ENCODE measurements at regions not wholly inside any gene's neighbourhood (a gene's known extent, or its start where the extent isn't known, plus 50 kb on each side); places are given as distances from the start of the nearest gene placed in this dataset.

DNA sequence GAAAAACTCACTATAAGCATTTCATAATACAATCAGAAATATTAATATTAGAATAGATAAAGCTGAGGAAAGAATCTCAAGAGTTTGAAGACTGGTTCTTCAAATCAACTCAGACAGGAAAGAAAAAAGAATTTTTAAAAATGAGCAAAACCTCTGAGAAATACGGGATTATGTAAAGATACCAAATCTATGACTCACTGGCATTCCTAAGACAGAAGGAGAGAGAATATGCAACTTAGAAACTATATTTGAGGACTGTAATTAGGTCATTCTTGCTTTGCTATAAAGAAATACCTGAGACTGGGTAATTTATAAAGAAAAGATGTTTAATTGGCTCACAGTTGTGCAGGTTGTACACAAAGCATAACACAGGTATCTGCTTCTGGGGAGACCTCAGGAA is 665.1 kb downstream of the RNF144B start:
- Histone ChIP-seq H3K36me3 (replicated peaks in 1 of 2; ENCODE audit: control insufficient read depth in 1 of 2, insufficient read depth in 2 of 2, low read length in 2 of 2) (no peaks in the 10 kb centered on the region), H4K20me1 (ENCODE audit: insufficient read depth, low read length) (no peaks in the 10 kb centered on the region), H3K27ac (ENCODE audit: low read depth in 1 of 2, low read length in 2 of 2) (no peak overlapping the region), H3K79me2 (ENCODE audit: insufficient read depth, low read length) (no peaks in the 10 kb centered on the region), H3K27me3 (ENCODE audit: control insufficient read depth in 2 of 2, insufficient read depth in 2 of 2, low read length in 2 of 2) (no peaks in the 10 kb centered on the region), H3K4me1 (ENCODE audit: control insufficient read depth in 1 of 2, insufficient read depth in 2 of 2, low read length in 2 of 2) (no peaks in the 10 kb centered on the region), H3K4me3 (replicated peaks in 1 of 3; ENCODE audit: low read depth in 2 of 3, low read length in 3 of 3) (no peak overlapping the region), H2AFZ (ENCODE audit: insufficient read depth, low read depth, low read length, poor library complexity, severe bottlenecking) (no peak overlapping the region), H3K9me3 (replicated peaks in 1 of 2; ENCODE audit: control insufficient read depth in 1 of 2, insufficient read depth in 1 of 2, low read length in 2 of 2) (peaks cover 12 to 14% of the 10 kb centered on the region in 2 donors), H3K9ac (ENCODE audit: insufficient read depth, low read length, poor library complexity, severe bottlenecking) (no peak overlapping the region), H3K4me2 (replicated peaks; ENCODE audit: extremely low read depth, low read length, poor library complexity, severe bottlenecking) (no peak overlapping the region)
- TF ChIP-seq, protein P1, sequence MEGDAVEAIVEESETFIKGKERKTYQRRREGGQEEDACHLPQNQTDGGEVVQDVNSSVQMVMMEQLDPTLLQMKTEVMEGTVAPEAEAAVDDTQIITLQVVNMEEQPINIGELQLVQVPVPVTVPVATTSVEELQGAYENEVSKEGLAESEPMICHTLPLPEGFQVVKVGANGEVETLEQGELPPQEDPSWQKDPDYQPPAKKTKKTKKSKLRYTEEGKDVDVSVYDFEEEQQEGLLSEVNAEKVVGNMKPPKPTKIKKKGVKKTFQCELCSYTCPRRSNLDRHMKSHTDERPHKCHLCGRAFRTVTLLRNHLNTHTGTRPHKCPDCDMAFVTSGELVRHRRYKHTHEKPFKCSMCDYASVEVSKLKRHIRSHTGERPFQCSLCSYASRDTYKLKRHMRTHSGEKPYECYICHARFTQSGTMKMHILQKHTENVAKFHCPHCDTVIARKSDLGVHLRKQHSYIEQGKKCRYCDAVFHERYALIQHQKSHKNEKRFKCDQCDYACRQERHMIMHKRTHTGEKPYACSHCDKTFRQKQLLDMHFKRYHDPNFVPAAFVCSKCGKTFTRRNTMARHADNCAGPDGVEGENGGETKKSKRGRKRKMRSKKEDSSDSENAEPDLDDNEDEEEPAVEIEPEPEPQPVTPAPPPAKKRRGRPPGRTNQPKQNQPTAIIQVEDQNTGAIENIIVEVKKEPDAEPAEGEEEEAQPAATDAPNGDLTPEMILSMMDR (IDR thresholded peaks at IDR 0.05), result no peak
- WGBS (ENCODE audit: insufficient coverage), result no CpG with 5 or more reads among the region's 1 CpG
- Mint-ChIP-seq H3K36me3 (no peaks in the 10 kb centered on the region), H3K4me3 (no peak overlapping the region), H3K4me1 (no peaks in the 10 kb centered on the region), H3K27ac (no peak overlapping the region), H3K9me3 (peaks cover 7 to 21% (median 11%) of the 10 kb centered on the region in 7 donors), H3K27me3 (ENCODE audit: low read depth in 3 of 3) (no peaks in the 10 kb centered on the region)
- DNase-seq, result no peak
- intact Hi-C loops (cut with micrococcal nuclease), result no loop called here

- TF ChIP-seq, protein P1 (IDR thresholded peaks at IDR 0.05), result no peak
- H3K27ac ChIP-seq (ENCODE audit: low read depth in 1 of 2, low read length in 2 of 2), result no peak overlapping the region
- no peaks in the 10 kb centered on the region for H3K79me2 ChIP-seq (ENCODE audit: insufficient read depth, low read length)
- no peaks in the 10 kb centered on the region for H3K4me1 ChIP-seq (ENCODE audit: control insufficient read depth in 1 of 2, insufficient read depth in 2 of 2, low read length in 2 of 2)
- Mint-ChIP-seq H3K4me3 (no peak overlapping the region), H3K27me3 (ENCODE audit: low read depth in 3 of 3) (no peaks in the 10 kb centered on the region), H3K4me1 (no peaks in the 10 kb centered on the region), H3K36me3 (no peaks in the 10 kb centered on the region), H3K27ac (no peak overlapping the region), H3K9me3 (peaks cover 0 to 12% (median 5%) of the 10 kb centered on the region in 7 donors)
- H3K9me3 ChIP-seq (replicated peaks in 1 of 2; ENCODE audit: control insufficient read depth in 1 of 2, insufficient read depth in 1 of 2, low read length in 2 of 2), result peaks cover 2 to 4% of the 10 kb centered on the region in 2 donors
- WGBS (ENCODE audit: insufficient coverage), result 100% methylated on average over 1 of the region's 4 CpGs
- H3K27me3 ChIP-seq (ENCODE audit: control insufficient read depth in 2 of 2, insufficient read depth in 2 of 2, low read length in 2 of 2), result no peaks in the 10 kb centered on the region
- H3K36me3 ChIP-seq (replicated peaks in 1 of 2; ENCODE audit: control insufficient read depth in 1 of 2, insufficient read depth in 2 of 2, low read length in 2 of 2), result no peaks in the 10 kb centered on the region
- intact Hi-C loops (cut with micrococcal nuclease), result no loop called here
- no peak overlapping the region for H3K4me2 ChIP-seq (replicated peaks; ENCODE audit: extremely low read depth, low read length, poor library complexity, severe bottlenecking)
- H3K9ac ChIP-seq (ENCODE audit: insufficient read depth, low read length, poor library complexity, severe bottlenecking), result no peak overlapping the region
- H4K20me1 ChIP-seq (ENCODE audit: insufficient read depth, low read length), result no peaks in the 10 kb centered on the region
- H3K4me3 ChIP-seq (replicated peaks in 1 of 3; ENCODE audit: low read depth in 2 of 3, low read length in 3 of 3), result no peak overlapping the region
- no peak overlapping the region for H2AFZ ChIP-seq (ENCODE audit: insufficient read depth, low read depth, low read length, poor library complexity, severe bottlenecking)
- no peak for DNase-seq
These were observed 672.0 kb downstream of the RNF144B start for GRCh38 chr6:19059102-19059501.

Data from CD14-positive monocyte (primary cell).